Jurkat, Clone E6-1 (cell line): ENCODE measurements at regions not wholly inside any gene's neighbourhood (a gene's known extent, or its start where the extent isn't known, plus 50 kb on each side); places are given as distances from the start of the nearest gene placed in this dataset.
A peak's percentile ranks its signal among the peaks of the same experiment; 100 is the strongest.

Source experiments
- DNase-seq: peaks from one replicate; pipeline ENCODE4 v3.0.0-alpha.2; 2011; ENCODE audit warnings: low read depth, low spot score
- H3K4me3 ChIP-seq: 2 replicates; pipeline ENCODE4 v1.5.1; 2011; ENCODE audit warnings: mild to moderate bottlenecking, low read length, control low read depth, moderate library complexity

- H3K4me3 ChIP-seq = no peak overlapping the region
- peak; percentile 59 for DNase-seq
Observed at GRCh38 chr2:62313449-62314227, 117.7 kb downstream of the B3GNT2 start.

DNA sequence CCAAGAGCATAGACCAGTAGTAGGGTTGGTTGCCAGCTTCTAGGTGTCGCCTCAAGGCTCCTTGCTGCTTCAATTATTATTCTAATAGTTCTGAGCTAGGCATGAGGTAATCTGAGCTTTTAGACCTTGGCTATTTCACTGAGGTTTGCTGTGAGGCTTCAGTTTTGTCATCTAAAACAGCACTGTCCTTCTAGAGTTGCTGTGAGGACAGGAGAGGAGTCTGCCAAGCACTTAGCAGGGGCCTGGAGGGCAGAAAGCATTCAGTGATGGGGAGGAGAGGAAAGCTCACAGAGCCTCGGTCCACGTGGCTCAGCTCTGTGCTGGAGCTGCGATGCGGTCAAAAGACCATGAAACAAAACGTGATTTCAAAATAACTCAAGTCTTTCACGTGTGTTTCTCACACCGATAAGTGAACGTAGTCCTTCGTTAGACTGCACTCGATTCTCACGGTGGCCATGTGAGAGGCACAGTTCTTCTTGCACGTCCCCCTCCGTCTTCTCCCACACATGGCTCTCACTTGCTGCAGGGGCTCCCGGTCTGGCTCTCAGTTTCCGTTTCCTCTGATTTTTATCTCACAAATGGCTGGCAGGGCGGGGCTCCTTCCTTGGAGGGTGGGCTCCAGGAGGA is 113.7 kb downstream of the B3GNT2 start:
- DNase-seq = no peak

DNA sequence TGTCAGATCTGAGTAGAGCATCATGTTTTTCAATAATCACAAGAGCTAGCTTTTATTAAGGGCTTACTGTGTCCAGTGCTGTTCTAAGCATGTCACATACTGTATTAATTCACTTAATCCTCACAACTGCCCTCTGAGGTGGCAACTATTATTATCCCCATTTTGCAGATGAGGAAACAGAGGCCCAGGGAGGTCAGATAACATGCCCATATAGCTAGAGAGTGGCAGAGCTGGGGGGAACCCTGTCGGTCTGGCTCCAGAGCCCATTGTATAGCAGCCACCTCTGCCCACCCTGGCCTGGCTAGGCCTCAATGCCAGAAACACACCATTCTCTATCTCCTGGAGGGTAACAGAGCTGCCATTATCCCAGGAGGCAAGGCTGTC is 113.2 kb downstream of the B3GNT2 start:
- DNase-seq = no peak

More for the DNA sequence above, 113.7 kb downstream of the B3GNT2 start:
- no peak overlapping the region for H3K4me3 ChIP-seq

GRCh38 chr2:62307469-62308389 is 111.8 kb downstream of the B3GNT2 start:
- no peak for DNase-seq
- no peak overlapping the region for H3K4me3 ChIP-seq

More for the DNA sequence above, 113.2 kb downstream of the B3GNT2 start:
- no peak overlapping the region for H3K4me3 ChIP-seq

- no peak overlapping the region for H3K4me3 ChIP-seq
- DNase-seq = no peak
Observed at GRCh38 chr2:62306751-62307468, 111.0 kb downstream of the B3GNT2 start.

GRCh38 chr2:62305421-62306176 is 109.7 kb downstream of the B3GNT2 start:
- no peak overlapping the region for H3K4me3 ChIP-seq
- peak; percentile 46 for DNase-seq

GRCh38 chr2:62304429-62305417 is 108.8 kb downstream of the B3GNT2 start:
- H3K4me3 ChIP-seq = no peak overlapping the region
- no peak for DNase-seq

GRCh38 chr2:62303788-62304187 is 107.9 kb downstream of the B3GNT2 start:
- no peak for DNase-seq

GRCh38 chr2:62302631-62303435 is 106.9 kb downstream of the B3GNT2 start:
- H3K4me3 ChIP-seq = no peak overlapping the region
- DNase-seq = no peak

More at GRCh38 chr2:62303788-62304187, 107.9 kb downstream of the B3GNT2 start:
- no peak overlapping the region for H3K4me3 ChIP-seq

DNA sequence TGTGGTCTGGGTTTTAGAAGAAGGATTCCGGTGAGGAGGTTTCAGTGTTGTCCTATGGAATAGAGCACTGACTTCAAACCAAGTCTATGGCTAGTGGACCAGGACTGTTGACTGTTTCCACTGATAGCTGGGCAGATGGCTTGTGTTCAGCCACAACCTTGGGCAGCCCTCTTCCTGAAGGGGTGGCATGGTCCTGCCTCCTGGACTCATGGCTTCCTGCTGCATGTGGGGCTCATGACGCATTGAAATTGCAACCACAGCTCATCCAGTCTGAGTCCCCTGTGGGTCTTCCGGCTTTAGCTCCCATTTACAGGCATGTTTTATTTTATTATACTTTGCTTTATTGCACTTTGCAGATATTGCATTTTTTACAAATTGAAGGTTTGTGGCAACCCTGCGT is 105.0 kb downstream of the B3GNT2 start:
- no peak for DNase-seq
- no peak overlapping the region for H3K4me3 ChIP-seq

DNA sequence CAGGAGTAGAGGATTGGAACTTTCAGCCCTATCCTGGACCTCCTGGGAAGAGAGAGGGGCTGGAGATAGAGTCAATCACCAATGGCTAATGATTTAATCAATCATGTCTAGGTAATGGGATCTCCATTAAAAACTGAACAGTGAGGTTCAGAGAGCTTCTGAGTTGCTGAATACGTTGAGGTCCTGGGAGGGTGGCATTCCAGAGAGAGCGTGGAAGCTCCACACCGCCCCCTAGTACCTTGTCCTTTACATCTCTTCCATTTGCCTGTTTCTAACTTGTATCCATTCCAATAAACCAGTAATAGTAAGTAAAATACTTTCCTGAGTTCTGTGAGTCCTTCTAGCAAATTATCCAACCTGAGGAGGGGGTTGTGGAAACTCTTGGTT is 101.7 kb downstream of the B3GNT2 start:
- no peak overlapping the region for H3K4me3 ChIP-seq
- DNase-seq = no peak

DNA sequence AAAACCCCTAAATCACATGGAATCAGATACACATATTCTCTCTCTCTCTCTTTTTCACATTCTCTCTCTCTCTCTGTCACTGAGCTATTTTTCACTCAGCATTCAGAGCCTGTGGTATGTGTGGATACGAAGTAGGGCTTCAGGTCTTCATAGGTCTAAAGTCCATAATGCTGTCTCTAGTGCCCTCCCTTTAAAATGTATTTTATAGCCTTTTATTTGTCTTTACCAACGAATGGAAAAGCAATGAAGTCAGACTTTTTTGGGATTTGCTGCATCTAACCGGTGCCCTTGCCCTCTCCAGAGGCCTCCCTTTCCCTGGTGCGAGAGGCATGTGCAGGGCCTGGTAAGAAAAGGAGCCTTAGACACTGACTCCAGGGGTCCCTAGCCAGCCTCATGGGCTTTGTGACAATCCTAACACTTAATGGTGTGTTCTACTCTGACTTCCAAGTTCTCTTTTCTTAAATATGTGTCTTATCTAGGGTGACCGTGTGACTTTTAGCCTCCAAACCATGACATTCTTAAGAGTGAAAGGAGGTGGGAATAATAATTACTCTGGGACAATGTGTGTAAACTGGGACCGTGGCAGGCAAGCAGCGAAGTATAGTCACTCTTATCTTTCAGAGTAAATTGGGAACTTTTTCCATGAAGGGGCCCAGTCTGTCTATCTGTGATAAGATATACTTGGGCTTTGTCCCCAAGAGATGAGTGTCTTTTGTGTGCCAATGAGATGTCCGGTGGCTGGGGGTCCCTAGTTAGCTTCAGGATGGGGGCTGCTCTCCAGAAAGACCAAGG is 101.1 kb downstream of the B3GNT2 start:
- DNase-seq = no peak

GRCh38 chr2:62296034-62296831 is 100.3 kb downstream of the B3GNT2 start:
- H3K4me3 ChIP-seq = no peak overlapping the region
- DNase-seq = no peak

More for the DNA sequence above, 101.1 kb downstream of the B3GNT2 start:
- no peak overlapping the region for H3K4me3 ChIP-seq

DNA sequence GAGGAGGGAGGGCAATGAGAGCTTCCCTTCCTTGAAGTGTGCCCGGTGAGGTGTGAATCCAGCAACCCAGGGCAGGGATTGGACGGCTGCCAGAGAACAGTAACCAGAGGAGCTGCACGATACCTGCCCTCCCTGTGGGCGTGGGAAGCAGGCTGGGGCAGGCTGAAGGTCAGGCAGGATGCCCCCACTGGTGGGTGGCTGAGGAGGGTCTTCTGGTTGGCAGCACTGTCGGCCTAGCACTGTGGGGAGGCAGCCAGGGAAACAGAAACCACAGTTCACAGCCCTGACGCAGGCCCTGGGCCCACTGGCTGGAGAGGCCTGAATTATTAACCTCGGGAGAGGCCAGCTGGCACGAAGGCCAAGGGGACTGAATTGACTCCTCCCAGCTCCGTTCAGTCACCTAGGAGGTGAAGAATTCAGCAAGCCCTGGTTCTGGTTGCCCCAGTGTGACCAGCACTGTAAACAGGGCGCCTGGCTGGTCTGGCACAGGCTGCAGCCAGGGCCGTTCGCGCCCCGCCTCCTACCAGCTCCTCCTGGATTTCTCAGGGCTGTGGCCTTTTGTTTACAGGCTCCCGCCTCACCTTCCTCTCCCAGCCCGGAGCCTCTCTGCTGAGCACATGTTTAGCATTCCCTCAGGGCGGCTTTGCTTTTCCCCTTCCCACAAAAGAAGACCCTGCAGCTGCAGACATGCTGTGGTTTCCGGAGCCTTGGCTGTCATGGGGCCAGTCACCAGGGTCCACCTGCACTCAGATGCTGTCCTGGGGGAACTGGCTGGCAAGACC is 97.8 kb downstream of the B3GNT2 start:
- H3K4me3 ChIP-seq = no peak overlapping the region
- DNase-seq = no peak
